TTC549 (cell line): ENCODE measurements at regions not wholly inside any gene's neighbourhood (a gene's known extent, or its start where the extent isn't known, plus 50 kb on each side); places are given as distances from the start of the nearest gene placed in this dataset.

Experiments
- FAIRE-seq: peaks from 2 replicates; lab custom pipeline; 2012; peaks lifted over from hg19 to GRCh38; lab: Jason Lieb, UNC

DNA sequence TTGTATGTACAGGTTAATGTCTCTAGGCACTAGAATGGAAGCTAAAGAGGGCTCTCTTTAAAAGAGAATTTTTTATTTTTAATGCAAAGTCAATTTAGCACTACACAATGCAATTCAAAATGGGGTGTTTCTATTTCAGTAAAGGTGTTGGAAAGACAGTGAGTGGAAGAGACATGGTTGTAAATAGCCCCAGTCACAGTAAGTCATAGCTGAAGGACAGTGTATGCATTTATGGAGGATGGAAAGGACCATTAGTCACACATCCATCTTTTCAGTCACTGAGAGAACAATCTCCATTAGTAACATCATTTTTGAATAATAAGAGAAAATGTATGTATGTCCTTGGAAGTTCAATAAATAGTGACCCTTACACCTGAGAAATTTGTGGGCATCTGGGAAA lies 148.0 kb downstream of the PDHA2 start:
- no peak for FAIRE-seq

DNA sequence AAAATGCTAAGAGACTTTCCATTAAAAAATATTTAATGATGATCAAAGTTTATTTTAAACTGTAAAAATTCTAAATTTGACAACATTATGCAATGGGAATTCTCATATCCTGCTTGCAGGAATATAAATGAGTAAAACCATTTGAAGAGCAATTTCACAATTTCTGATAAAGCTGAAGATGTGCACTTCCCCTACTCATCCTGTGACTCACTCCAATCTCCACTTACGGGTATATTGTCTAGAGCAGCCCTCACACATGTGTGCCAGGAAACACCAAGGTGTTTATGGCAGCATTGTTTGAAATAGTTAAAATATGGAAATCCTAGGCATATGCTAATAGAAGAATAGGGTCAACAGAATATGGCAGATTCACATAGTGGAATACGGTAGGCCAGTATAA lies 158.4 kb downstream of the PDHA2 start:
- FAIRE-seq, result no peak

DNA sequence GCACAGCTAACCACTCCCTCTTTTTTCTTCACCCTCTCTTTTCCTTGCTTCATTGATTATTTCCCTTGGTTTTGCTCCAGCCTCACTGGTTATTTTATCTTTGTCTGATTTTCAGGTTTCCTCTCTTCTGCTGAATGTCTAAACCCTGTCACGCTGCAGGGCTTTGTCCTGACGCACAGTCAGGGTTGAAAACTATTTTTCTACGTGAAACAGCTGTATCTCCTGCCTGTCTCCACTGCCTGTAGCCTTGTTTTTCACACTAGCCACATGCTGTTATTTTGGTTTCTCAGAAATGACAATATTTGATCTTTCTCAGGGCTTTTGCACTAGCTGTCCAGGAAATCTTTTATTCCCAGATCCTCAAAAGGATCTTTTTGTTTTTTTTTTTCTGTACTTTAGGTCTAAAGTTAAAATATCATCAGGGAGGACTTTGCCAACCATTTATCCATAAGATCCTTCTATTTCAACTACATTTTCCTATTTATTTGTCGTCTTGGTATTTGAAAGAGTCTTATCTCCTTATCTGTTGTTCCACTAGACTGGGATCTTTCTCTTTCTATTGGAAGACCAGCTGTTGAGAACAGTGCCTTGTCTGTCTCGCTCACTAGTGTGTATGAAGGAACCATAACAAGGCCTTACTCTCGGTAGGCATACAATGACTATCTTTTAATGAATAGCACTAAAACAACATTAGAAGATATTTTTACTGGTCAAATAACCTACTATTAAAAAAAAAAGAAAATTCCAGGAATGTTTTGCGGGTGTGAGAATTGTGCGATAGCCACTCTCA lies 164.3 kb downstream of the PDHA2 start:
- no peak for FAIRE-seq

DNA sequence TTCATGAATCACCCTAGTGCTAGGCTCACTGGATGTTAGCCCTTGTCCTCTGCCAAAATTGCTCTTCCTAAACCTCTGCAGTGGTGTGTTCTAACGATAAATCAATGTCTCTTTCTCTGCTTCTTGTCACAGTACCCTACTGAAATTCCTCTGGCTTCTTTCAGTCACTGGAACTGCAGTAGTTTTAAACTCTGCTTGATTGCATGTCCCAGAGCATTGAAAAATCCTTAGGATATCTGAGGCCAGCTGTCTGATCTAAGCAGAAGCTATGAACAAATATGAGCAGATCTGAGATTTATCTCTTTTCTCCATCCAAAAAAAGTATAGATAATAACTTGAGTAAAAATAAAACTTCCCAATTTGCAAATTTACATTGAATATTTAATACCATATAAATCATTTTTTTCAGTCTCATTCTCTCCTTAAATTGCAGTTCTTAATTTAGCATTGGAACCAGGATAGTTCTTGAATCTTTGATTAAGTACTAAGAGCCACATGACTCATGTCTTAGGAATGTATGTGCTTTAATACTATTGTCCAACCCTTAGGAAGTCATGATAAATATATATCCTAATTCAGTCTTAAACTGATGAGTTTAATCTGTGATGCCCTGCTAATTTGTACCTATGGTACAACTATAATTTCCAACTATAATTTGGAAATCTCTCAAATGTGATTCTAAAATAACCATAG lies 169.7 kb downstream of the PDHA2 start:
- FAIRE-seq, result no peak

DNA sequence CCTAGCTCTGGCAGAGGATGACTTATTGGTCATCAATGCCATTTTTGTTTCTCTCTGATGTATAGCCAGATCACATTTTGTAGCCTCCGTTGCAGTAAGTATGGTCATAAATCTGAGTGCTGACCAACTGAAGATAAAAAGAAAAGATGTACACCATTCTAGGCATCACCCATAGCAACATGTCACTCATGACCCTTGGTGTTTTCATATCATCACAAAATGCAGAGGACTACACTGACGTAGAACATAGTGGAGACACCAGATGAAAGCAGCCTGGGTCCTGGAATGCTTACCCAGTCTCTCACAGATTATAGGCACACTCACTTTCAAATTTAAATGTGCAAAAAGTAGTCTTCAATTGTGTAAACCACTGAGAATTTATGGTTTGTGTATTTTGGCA lies 172.8 kb downstream of the PDHA2 start:
- no peak for FAIRE-seq

DNA sequence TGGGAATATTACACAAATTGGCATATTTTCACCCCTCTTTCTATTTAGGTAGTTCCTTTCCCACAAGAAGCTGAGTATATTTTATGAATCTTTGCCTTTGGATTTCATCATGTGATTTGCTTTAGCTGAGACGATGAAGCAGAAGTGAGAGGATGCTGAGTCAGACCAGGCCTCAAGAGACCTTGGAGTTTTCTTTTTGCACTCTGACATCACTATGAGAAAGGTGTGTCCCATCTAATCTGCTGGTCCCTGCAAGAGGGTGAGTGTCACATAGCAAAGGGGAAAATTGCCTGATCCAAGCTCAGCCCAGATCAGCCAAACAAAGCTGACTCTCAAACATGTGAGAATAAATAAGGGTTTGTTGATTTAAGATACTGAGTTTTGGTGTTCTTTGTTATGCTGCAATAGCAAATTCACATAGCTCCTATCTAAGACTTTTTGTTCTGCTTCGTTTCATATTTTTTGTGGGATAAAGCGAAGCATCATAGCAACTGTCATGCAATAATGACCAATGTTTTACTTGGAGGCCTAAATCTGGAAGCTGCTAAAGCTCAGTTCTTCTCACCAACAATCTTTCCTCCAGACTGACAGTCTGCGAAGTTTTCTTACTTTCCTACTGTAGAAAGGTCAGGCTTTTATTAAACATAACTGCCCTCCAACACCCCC lies 176.9 kb downstream of the PDHA2 start:
- FAIRE-seq, result no peak

DNA sequence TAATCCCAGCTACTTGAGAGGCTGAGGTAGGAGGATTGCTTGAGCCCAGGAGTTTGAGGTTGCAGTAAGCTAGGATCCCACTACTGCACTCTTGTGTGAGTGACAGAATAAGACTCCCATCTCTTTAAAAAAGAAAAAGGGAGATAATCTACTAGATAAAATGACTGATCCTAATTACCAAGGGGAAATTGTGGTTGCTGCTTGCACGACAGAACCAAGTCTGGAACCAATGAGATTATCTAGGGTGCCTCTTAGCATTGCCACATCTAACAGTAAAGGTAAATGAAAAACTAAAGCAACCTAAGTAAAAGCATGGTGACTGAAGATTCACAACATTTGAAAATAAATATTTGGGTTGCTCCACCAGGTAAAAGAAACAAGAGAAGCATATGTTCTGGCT lies 185.1 kb downstream of the PDHA2 start:
- FAIRE-seq, result no peak

DNA sequence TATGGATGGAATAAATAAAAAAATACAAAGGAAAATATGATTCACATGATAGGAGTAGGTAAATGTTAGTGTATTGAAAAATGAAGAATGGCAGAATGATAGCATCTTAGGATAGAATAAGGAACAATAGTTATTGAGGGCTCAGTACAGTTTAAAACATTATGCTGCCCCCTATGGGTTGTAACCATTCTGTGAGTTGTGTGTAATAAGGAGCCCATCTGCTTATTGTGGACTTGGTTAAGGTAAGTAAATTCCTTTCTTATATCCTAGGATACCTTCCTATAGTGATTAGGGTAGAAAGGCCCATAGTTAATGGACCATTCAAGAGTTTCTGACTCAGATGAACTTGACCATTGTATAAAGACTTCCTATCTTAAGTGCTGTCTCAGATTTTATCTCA lies 195.8 kb downstream of the PDHA2 start:
- no peak for FAIRE-seq

DNA sequence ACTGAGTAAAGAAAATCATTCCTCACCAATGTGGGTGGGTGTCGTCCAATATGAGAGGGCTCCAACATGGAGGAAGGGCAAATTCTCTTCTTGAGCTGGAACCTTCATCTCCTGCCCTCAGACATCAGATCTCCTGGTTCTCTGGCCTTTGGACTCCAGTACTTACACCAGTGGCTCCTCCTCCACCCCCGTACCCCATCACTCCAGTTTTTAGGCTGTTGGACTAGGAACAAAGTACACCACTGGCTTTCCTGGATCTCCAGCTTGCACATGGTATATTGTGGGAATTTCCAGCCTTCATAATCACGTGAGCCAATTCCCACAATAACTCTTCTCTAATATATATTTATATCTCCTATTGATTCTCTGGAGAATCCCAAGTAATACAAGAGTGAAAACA lies 196.9 kb downstream of the PDHA2 start:
- FAIRE-seq, result no peak

DNA sequence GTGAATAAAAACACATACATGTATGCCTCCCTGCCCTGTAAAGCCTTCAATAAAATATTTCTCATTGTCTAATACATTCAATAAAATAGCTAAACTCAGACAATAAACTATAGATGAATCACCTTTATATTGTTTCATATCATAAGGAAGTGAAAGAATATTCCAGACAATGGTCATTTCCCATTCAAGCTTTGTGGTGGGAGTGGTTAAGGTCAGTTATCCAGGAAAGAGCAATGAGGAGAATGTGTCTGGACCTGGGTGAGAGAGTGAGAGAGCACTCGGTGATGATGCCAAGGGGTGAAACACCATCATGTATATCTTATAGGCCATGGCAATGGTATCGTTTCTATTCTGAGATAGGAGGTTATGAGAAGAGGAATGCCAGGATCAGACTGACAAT lies 197.8 kb downstream of the PDHA2 start:
- FAIRE-seq, result no peak

DNA sequence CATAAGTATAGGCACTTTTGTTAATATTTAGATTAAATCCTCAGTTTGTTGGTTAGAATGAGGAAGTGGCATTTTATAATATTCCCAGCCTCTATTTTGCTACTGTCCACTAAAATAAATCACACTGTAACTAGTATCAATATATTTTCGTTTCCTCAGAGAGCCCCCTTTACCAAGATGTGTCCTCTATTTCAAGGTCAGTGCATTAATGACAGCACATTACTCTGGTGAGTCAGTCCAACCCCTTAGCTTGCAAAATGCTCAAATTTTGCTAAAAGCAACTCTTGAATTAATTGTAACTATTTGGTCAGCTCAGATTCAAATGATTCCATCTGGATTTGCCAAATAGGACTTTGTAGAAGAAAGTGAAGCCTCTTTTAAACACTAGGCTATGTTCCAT lies 199.3 kb downstream of the PDHA2 start:
- FAIRE-seq, result no peak

DNA sequence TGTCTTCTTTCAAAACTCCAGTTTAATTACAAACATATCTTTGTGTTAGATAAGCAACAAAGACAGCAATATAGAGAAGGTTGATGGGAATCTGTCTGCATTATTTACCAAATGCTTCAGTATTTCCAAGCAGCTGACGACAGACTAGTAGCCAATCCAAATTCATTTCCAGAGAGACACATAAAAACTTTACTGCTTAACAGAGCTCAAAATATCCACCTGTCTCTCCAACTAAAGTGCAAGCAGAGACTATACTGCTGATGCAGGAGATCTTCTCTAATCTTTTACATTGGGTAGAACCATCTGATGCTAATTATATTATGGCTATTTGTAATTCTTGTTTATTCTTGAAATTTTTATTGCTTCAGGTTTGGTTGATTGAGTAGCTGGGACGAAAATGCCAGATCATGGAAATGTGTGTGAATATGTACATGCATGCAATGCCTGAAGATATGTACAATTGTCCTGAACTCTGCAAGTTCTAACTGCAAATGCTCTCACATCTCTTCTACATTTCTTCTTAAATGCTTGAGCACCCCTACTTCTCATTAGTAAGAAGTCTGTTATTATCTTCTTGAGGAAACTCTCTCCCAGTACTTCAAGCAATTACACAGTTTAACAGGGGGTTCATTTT lies 200.0 kb downstream of the PDHA2 start:
- no peak for FAIRE-seq

DNA sequence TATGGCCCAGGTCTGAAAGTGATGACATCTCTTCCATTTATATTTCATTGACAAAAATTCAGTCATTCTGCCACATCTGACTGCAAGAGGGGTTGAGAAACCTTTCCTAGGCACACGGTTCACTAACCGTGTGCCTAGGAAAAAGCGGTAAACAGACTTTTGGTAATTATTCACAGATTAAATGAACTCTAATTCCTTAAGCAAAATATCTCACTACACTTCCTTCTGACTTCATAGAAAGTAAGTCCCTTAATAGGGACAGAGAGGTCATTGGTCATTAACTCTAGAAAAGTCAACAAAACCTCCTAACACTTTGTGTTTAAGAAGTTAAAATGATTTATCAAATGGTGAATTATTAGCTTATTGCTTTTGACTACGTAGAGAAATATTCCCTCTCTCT lies 205.1 kb downstream of the PDHA2 start:
- no peak for FAIRE-seq

DNA sequence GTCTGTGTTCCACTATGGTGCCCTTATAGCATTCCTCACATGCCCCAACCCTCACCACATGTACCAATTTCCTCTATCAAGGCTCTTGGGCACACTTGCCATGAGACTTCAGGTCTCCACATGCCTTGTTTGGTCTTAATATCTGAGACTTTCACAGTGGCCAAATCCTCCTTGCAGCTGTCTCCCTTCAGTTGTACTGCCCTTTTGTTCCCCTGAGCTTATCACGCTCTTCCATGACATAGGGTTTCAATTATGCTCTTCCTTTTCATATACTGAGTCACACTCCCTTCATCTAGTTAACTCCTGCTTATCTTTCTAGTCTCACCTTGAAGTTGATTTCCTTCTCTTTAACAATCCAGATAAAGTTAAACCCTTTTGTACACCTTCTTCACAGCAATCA lies 212.9 kb downstream of the PDHA2 start:
- FAIRE-seq, result no peak

DNA sequence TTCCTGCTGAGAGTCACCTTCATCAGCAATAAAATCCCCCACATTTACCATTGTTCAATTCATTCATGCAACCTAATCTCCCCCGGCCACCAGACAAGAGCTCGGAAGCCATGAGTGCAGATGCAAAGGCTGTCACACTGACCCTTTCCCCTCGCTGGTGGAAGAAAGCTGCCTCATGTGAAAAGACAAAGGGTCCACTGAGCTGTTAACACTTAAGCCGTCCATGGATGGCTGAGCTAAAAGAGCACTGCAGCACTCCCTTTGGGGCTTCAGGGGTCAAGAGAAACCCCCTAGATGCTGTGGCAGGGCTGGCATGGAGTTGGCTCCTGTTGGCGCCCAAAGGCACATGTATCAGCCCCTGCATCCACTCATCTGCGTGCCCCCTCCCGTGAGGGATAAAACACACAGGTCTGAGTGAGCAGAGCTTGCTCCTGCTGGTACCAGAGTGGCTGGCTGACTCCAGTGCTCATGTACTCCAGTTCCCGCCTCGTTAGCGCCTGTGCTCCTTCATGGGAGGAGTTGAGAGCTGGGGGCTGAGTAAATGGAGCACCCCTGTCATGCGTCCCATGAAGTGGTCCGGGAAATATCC lies 216.5 kb downstream of the PDHA2 start:
- no peak for FAIRE-seq

DNA sequence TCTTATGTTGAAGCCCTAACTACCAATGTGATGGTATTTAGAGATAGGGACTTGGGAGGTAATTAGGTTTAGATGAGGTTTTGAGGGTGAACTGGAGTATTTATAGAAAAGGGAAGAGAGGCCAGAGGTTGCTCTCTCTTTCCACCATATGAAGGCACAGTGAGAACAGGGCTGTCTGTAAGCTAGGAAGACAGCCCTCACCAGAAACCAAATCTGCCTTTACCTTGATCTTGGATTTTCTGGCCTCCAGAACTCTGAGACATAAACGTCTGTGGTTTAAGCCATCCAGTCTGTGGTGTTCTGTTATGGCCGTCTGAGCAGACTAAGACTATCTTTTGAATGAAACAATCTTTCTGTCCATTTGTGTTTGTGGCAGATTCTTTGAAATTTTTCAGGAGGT lies 223.7 kb downstream of the PDHA2 start:
- FAIRE-seq, result no peak

DNA sequence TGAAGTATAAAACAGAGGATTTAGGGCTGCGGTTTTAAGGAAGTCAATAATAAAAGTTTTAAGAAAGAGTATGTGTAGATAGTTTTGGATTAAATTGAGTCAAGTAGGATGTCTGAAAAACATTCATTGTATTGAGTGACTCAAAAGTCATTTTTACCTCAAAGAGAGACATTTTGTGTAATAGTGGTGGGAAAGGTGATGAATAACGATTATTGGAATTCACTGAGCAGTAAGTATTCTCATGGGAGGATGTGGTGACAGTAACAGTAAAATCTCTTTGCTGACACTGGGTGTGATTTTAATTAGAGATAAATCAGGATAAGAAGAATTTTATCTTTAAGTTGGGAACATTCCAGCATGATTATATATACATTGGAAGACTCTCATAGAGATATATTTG lies 233.6 kb downstream of the PDHA2 start:
- no peak for FAIRE-seq

DNA sequence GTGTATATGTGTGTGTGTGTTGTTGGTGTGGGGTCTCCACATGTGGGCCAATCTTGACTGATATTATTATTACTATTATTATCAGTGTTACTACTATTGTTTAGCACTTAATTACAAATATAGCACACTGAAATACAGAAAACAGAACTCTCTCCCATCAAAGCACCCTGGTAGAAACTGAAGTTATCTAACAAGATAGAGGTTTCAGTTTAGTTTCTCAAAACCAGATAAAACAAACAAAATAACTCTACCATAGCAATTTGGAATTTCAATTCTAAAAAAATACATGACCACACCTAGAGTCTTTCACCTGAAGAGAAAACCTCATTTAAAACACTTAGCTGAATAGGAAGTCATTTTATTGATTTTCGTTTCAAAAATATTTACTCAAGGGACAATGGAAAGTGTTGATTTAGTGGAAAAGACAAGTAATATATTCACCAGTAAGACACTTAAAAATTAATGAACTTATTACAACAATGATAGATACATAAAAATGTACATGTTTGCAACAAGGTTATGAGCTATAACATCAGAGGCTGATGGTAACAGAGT lies 252.3 kb downstream of the PDHA2 start:
- FAIRE-seq, result no peak

DNA sequence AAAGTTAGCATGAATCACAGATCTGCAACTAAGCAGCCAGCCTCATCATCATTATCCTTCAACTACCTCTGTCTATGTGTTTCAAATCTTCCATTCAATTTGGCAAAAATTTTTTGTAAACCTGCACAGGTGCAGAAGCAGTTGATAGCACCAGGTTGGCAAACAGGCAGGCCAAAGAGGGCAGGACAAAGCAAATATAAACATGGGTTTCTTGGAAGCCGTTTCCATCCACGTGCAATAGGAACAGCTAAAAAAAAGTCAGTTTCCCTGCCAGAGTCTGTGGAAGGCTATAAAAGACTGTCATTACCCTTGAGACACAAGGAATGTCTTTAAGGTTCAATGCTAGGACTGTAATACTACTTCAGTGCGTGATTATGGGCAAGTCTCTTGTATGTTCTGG lies 253.2 kb downstream of the PDHA2 start:
- no peak for FAIRE-seq

DNA sequence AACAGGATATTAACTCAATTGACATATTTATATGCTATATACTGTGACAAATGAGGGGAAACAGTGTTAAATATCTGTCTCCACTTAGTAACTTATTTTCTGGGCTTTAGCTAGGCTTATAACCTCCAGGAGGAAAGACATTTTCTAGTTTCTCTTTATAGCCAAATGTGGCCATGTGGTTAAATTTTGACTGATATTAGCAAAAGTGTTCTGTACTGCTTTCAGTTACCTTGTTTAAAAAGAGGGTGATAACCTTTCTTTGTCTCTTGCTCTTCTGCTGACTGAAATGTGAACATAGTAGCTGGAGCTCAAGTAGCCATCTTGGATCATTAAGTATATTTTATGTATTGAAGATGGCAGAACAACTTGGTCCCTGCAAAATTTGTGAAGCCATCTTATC lies 253.7 kb downstream of the PDHA2 start:
- FAIRE-seq, result no peak

DNA sequence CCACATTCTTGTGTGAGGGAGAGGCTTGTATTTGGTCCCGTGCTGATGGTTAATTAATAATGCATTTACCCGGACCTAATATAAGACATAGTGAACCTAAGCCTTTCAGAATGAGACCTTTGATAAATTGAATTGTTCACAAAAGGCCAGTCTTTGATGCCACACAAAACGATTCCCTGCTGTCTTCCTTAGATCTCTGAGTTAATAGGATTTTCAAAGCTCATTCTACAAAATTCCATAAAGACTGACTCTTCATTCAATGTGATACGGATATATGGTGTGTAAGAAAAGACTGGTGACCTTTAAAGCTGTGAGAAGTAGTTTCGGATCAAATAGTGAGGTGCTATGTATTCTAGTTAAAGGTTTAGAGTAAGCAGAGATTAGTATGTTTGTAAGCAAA lies 254.3 kb downstream of the PDHA2 start:
- FAIRE-seq, result no peak

DNA sequence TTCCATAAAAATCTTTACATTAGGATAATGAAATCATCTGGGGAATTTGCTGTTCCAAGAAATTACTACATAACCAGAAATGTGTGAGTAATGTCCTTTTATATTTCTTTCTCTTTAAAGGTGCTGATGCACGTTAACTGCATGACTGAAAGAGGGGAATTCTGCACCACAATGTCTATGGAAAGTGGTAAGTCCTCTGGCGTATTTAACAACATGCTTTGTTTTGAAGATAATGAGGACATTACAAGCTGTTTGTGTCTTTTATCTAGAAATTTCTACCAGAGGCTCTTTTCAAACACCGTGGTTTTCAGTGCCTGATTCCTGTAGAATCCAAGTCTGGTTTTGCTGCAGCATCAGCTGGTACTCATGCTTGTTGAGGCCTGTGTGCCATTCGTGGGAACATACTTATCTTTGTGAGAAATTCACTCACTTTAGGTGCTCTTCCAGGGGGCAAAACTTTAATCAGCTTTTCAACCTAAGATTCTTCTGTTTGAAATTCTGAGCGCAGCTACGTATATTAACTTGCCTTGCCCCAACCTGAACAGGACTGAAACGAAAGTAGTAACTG lies 257.2 kb downstream of the PDHA2 start:
- no peak for FAIRE-seq
